Astrocyte of the hippocampus (primary cell): ENCODE measurements at regions not wholly inside any gene's neighbourhood (a gene's known extent, or its start where the extent isn't known, plus 50 kb on each side); places are given as distances from the start of the nearest gene placed in this dataset.

Experiments used
- DNase-seq: peaks from one replicate; pipeline ENCODE4 v3.0.0; 2011; ENCODE audit warnings: low read depth, low spot score

DNA sequence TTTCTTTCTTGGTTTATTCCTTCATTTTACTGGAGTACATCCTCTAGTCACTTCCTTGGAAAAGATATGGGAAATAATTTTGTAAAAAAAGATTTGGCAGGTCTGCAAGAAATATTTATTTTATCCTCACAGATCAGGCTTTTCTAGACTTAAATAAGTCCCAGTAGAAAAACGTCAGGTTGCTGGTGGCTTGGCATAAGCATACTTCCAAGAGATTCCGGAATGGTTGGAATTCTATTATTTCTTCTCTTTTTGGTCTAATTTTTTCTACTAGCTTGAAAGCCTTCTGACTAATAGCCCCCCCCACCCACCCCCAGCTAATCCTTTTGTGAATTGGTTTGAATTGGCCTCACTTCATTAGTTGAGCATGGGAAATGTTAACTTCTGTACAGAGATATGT is 147.6 kb downstream of the ZIC5 start:
- peak; percentile 51 for DNase-seq

DNA sequence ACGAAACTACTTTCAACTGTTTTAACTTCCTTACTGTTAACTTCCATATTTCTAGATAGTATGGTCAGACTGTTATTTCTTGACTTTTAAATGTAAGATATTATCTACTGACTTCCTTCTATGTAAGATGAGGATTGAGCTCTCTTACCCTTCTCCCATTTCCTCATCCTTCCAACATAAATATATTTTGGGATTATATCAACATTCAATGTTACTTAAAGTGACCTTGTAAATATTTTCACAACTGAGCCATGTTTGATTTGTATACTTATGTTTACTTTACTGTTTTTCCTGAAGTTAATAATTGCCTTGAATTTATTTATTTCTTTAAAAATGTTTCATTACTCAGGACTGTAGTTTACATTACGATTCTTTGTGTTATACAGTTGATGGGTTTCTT is 148.7 kb downstream of the ZIC5 start:
- DNase-seq, result no peak

DNA sequence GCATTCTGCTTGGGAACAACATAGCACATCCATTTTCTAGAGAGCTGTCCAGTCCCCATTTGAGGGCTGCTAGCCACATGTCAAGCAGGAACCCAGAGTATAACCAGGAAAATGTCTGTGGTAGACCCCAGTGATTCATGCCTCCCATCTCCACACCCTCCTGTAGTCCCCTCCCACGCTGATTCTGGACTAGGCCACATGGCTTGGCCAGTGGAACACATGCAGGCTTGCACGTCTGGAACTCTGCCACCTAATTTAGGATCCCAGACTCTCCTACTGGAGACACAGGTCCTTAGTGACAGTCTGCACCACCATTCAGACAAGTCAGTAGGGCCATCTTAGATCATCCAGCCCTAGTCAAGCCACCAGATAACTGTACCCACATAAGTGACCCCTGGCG is 149.8 kb downstream of the ZIC5 start:
- peak; percentile 21 for DNase-seq

DNA sequence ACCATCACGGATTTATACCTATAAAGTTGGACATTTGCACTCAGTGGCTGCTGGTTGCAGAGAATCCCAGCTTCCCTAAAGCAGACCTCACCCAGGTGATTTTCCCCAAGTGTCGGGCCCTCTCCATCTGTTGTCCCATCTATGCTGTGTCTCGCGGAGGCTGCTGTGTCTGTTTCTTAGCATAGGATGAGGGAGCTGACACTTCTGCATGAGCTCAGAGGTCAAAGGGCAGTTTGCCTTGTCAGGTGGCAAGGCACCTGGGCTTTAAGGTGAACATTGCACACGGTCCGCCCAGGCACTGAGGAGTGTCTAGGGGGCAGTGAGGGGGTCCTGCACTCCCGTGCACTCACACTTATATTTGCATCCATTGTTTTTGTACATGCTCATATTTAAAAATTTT is 151.6 kb downstream of the ZIC5 start:
- no peak for DNase-seq

DNA sequence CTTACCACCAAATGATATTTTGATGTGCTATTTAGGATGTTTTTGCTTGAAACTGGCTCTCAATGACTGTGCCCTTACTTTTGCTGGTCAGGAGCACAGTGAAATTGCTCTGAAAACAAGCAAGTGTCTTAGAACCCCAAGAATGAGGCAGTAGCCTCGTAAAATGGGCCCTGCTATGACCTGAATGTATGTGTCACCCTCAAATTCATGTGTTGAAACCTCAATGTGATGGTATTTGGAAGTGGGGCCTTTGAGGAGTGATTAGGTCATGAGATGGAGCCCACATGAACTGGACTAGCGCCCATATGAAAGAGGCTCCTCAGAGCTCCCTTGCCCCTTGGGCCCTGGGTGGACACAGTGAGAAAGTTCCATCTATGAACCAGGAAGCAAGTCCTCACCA is 155.2 kb downstream of the ZIC5 start:
- DNase-seq, result no peak

DNA sequence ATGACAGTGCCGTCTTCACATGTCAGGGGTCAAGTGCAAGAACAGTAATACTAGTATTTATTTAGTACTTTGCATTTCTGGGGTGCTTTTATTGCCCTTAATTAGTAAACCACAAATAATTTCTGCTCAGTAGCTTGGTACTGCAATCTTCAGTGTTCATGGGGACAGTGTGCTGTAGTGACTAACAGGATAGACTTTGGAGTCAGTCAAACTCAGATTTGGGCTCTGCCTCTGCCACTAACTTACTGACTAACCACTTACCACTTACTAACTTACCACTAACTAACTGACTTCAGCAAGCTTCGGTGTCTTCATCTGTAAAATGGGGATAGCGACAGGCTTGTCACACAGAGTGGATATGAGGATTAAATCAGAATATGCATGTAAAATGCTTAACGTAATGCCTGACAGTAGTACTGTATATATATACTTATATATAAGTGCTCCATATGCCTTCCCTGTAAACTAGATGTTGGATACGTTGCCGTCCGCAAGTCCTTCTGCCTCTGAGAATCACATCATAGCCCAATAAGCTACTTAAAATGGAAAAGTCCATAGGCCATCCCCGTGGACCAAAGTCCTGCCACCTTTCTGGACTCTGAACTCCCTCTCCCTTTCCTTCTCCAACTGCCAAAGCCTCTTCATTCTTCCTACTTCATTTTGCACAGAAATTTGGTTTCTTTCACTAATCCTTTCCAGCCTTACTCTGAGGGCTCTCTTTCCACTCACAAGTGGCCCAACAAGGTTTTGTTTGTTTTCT is 158.1 kb downstream of the ZIC5 start:
- DNase-seq, result no peak

DNA sequence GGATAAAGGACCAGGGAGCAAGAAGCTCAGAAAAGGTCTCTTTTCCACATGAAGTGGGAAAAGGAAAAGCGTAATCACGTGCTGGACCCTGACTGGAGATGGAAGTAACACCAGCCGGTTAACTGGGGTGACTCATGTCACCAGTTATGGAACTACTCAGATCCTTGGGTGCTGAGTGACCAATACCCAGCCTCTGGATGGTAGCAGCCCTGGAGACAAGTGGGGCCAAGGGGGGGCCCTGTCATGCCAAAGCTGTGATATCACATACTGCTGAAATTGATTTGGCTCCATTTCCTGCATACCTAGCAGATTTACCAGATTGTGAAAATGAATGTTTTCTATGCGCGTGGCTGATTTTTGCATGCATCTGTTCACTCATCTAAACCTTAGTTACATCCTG is 158.9 kb downstream of the ZIC5 start:
- peak; percentile 80 for DNase-seq

DNA sequence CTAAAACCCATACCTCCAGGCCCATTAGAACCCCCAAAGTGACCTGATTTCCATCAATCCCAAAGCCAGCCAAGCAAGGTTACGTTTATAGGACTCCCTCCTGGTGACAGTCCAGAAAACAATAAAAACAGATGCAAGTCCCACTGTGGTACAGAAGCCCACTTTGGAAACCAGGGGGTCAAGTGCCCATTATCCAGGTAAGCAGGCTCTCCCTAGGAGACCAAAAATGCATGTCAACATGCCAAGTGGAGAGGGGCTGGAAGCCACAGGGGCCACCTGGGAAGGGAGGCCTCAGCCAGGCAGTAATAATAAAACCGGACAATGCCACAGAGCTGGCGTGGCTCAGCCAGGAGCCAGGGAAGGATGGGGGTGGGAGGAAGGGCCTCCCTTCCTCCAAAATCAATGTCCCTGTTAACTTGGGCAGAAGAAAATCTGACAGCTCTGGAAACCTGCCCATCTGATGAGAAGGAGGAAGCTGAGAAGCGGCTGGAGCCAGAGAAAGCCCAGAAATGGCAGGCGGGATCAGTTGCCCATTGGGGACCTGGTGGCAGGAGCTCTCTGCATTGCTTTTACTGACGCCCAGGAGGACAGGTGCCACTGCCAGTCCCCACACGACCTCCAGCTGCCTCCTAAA is 160.4 kb downstream of the ZIC5 start:
- DNase-seq, result no peak

DNA sequence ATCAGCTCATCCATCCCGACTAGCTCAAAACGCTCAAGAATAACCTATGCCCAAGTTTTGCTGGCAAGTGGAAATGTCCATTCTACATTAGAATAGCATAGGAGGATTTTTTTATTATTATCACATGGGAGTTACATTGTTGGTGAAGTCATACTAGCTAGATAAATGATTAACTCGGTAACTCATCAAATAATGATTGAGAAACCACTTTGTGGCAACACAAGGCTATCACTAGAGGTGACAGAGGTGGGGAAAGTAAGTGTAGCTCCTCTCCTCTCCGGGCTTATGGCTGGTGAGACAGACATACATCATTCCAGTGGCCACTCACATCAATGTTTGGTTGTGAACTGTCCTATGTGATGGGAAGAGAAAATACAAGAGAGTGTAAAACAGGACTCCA is 161.6 kb downstream of the ZIC5 start:
- DNase-seq, result no peak

DNA sequence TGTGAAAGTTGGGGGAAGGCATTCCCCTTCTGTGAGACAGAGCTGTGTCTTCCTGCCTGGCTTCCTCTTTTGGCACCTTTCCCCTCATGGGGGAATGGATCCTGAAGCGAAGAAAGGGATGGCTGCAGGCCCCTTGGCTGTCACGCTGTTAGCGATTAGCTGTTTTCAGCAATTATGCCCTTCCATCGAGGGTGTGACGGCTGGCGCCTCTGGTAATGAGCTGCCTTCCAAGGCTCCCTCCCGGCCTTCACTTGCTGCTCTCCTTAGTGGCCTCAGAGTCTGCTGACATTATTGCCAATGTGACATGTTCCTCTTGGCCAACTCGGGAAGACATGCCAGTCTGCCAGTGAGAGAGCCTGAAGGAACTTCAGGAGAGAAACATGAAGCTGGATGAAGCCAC is 162.1 kb downstream of the ZIC5 start:
- no peak for DNase-seq

DNA sequence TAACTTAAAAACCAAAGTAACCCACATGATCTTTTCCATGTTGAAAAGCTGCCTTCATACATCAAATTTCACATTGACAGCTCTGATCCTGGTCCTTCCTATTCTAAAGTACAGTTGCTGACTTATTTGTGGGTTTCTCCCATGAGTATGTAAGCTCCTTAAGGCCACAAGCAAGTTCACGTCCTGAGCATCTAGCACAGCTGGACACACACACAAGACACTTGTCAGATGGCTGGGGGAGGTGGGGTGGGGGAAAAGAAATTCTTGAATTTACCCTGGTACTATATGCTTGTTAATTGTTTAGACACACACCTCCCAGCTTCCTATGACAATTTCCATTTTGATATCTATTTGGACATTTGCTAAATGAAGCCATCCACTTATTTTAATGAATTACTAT is 162.8 kb downstream of the ZIC5 start:
- no peak for DNase-seq

DNA sequence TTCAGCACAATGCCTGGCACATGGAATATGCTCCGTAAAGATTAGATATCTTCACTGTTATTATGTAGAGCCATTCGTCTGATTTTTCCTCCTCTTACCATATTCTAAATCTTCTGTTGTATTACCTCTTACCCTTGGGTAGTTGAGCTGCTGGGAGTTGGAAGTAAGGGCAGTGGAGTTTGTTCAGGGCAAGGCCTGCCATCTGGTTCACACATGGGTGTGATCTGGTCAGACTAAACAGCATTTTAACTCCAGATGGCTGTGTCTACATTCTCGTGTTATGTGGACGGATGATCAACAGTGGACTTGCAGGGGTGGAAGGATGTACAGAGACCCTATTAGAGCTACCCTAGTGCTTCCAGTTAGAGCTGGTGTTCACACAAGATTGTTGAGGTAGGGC is 164.9 kb downstream of the ZIC5 start:
- no peak for DNase-seq

DNA sequence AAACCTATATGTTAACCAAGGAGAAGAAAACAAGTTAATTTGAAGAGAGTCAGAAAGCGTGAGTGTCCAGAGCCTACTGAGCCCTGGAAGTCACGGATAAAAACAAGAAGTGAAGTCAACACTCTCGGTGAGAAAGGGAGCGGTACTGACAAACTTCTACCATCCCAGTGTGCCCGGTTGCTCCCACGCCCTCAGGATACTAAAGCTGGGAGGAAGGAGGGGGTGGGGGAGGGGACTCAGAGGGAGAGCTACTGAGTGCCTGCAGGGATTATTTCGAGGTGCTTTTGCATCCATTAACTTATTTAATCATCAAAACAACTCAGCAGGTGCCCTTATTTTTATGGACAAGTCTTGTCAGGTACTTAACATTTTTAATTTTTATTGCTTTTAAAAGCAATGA is 166.2 kb downstream of the ZIC5 start:
- DNase-seq, result no peak

DNA sequence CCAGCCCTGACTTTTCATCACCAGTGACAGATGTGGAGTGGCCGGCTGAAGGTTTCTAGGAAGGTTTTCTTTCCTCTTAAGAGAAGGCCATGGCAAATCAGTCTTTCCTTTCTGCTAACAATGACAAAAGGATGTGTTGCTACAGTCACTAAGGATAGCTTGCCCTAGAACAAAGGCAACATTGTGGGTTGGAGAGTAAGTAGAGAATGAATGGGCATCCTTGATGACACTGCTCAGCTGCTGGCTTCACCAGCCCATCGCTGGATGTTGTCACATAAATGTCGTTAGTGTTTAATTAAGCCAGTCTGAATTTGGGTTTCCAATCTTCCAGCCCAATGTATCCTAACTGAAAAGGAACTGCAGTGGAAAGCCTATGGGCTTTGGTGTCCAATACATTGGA is 168.4 kb downstream of the ZIC5 start:
- DNase-seq, result no peak

DNA sequence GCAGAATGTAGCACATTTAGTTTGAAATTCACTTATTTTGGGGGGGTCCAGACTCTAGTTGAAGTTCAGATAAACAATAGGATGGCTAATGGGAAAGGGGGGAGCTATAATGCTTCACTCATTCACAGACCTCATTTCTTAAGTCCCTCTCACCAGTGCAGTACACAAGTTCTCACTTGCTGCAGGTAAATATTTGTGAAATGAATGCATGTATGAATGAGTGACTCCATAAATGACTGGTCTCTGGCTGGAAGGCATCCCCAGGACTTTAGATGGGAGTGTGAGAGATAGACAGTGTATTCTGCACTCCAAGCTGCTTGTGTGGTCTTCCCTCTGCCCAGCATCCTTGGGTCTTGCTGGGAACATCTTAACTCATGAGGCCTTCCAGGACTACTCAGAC is 169.2 kb downstream of the ZIC5 start:
- DNase-seq, result no peak

DNA sequence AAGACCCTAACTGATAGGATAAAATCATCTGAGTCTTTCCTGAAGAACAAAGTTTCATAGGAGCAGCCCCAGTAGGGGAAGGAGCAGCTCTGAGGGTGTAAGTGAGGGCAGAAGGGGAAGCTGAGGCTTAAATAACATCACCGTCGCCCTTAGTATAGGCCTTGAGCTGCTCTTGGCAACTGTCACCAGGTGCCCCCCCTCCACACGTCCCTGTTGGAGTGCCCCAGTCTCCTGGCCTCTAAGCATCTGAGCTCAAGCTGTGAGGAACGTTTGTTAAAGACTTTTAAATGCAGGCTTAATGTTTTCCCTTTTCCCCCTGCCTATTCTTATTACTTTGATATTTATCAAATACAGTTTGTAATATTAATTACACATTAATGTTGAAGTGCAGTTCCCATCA is 170.6 kb downstream of the ZIC5 start:
- DNase-seq, result no peak

DNA sequence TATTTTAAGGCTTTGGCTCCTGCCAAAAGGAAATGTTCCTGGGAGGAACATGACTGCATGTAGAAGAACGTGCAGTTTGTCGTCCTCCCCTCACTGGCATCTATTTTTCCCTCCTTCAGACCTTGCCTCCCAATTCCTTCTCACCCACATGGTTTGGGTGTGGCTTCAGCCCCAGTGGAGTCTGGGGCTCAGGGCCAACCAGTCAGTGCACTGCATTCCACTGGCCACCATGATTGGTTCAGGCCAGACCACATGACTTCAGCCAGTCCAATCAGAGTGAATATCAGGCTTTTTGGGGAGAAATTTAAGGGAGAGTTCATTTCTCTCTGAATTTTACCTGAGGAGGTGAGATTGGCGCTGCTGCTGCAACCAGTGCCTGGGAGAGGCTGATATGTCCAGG is 171.6 kb downstream of the ZIC5 start:
- DNase-seq, result no peak

DNA sequence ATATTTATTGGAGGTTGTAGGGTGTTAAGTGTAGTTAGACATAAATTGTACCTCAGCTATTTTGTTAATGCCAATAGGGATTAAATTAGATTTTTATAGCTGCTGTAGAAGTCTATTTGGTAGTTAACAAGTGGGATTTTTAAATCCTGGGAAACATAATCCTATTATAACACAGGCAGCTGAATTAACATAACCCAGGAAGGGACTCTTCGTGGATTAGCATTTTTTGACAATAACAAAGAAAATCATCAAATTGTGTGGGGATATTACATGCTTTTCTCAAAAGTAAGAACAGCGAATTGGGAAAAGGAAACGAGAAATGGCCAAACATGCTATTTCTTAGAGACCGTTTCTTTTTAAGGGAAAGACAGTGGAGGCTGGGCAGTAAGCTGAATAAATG is 172.8 kb downstream of the ZIC5 start:
- DNase-seq, result no peak

DNA sequence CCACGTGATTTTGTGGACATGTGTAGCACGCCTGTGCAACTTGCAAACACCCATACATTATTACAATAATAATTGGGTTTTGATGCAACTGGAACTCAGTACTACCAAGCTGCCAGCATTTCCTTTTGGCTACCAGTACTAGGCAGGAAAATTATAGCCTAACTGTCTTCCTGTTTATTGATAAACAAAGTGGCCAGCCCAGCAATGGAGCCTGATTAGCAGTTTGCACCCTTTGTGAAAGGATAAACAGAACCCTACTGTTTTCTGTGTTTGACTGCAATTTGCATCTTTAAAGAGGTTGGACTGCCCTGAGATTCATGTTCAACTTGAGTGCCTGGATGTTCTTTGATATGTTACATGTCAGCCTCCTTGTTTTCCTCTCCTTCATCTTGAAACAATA is 173.9 kb downstream of the ZIC5 start:
- no peak for DNase-seq

DNA sequence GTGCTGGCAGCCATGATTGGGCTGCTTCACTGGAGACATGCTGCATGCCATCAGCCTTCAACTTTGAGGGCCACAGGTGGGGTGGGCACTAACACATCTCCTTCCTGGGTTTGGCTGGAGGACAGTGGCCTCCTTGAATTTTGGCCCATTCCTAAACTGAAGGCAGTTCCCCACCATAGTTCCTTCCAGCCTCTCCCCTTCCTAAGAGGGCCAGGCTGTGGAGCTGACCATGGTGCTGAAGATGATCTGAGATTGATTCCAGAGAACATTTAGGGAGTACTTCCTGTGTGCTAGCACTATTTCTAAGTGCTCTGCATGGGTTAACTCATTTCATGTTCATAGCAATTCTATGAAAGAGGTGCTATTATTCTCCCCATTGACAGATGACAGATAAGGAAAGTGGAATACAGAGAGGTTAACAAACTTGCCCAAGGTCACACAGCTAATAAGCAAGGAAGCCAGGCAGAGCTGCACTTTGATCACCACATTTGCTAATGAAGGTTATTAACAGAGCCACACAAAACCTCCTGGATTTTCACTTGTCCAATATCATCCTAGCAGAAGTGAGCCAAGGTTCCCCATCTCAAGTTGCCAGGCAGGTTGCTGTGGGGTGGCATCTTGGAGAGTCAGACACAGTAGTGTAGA is 175.3 kb downstream of the ZIC5 start:
- peak; percentile 79 for DNase-seq

DNA sequence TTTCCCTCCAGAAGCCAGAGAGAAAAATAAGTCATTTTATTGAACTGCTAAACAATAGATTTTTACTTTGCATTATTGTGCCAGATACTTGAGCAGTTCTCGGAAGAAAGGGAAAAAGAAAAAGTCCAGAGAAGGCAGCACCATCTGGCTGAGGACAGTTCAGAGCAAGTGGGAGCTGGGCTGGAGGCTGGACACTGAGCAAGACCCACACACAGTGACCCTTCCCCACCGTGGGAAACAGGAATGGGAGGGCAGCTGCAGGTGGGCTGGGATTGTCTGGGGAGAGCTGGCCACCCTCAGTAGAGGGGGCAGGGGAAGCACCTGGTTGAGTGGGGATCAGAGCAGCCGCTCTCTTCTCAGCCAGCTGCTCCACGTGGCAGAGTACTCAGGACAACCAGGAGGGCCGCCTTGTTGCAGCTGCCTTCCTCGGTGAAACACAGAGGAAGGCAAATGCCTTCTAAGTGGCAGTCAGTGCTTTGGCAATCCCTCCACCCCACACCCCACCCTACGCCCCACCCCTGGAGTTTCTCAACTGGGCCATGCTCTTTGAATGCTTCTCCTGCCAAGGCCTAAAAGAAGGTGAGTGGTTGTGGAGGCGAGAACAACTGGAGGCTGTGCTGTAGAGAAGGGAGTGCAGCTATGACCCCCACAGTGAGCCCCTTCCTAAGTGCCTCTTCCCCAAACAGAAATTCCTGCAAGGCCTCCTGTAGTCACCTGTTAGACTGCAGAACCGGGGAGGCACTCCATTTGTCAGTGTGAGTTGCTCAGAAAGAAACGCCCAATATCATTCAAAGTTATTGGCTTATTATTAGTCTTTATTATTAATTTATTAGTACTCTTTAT is 179.3 kb downstream of the ZIC5 start:
- DNase-seq, result no peak

DNA sequence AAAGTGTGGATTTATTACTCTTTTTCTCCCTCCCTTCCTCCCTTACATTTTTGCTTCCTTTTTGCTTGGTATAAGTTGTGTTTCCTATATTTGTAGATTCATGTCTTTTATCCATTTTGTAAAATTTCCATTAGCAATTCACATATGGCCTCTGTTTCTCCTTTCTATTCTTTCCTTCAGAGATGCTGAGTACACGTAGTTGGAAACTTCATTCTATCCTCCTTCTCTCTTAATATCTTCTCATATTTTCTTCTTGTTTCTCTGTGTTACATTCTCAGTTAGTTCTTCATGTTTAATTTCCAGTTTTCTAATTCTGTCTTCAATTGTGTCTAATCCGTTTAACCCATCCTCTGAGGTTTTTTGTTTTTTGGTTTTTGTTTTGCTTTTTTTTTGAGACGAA is 188.9 kb downstream of the ZIC5 start:
- DNase-seq, result no peak
